ENCODE measurements at regions not wholly inside any gene's neighbourhood (a gene's known extent, or its start where the extent isn't known, plus 50 kb on each side); places are given as distances from the start of the nearest gene placed in this dataset.
"Not testable (repeated sequence)": the region's sequence is repeated elsewhere in the genome, so short reads cannot be mapped to it uniquely, and the experiment has no call there.

DNA sequence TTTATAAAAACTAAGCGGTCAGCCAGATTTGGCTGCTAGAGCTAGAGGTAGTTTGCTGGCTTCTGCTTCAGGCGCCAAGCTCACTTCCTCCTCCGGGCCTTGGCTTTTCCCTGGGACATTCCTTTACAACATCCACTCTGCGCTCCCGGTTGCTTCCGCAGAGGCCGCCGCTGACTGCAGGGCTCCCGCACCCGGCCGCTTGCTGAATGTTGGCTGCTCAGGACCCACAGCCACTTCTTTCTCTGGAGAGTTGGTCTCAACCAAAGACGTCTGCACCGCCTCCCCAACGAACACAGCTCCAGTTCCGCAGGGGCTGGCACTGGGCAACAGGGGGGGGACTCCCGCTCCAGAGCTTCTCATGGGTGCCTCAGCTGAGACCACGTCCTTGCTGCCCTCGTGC is 282.8 kb downstream of the TFAP2C start:
- H3K36me3 ChIP-seq: no peaks in the 10 kb centered on the region
- TF ChIP-seq, protein P1, sequence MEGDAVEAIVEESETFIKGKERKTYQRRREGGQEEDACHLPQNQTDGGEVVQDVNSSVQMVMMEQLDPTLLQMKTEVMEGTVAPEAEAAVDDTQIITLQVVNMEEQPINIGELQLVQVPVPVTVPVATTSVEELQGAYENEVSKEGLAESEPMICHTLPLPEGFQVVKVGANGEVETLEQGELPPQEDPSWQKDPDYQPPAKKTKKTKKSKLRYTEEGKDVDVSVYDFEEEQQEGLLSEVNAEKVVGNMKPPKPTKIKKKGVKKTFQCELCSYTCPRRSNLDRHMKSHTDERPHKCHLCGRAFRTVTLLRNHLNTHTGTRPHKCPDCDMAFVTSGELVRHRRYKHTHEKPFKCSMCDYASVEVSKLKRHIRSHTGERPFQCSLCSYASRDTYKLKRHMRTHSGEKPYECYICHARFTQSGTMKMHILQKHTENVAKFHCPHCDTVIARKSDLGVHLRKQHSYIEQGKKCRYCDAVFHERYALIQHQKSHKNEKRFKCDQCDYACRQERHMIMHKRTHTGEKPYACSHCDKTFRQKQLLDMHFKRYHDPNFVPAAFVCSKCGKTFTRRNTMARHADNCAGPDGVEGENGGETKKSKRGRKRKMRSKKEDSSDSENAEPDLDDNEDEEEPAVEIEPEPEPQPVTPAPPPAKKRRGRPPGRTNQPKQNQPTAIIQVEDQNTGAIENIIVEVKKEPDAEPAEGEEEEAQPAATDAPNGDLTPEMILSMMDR (IDR thresholded peaks at IDR 0.05): no peak
- no peaks in the 10 kb centered on the region for H3K27me3 ChIP-seq
- no peak overlapping the region for H3K4me3 ChIP-seq (ENCODE audit: low read depth in 1 of 2, low read length in 1 of 2)
- no peaks in the 10 kb centered on the region for H3K9me3 ChIP-seq
- H3K4me1 ChIP-seq (ENCODE audit: control insufficient read depth in 1 of 2, insufficient read depth in 1 of 2, low read depth in 1 of 2, low read length in 1 of 2): no peaks in the 10 kb centered on the region
- H3K27ac ChIP-seq: no peak overlapping the region

DNA sequence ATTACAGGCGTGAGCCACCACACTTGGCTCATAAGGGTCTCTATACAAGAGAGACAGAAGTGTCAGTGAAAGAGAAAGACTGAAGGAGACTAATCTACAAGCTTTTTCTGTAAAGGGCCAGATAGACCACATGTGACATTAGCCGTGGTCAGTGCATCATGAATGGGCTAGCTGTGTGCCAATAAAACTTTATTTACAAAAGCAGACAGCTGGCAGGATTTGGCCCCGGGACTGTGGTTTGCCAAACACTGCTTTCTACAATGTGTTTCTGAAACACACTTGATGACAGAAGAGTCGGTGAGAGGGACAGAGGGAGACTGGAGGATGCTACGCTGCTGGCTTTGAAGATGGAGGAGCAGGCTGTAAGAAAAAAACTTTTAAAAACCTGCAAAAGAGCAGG is 285.4 kb downstream of the TFAP2C start:
- TF ChIP-seq, protein P1 (IDR thresholded peaks at IDR 0.05): no peak
- no peak overlapping the region for H3K4me3 ChIP-seq (ENCODE audit: low read depth in 1 of 2, low read length in 1 of 2)
- no peaks in the 10 kb centered on the region for H3K9me3 ChIP-seq
- no peaks in the 10 kb centered on the region for H3K27me3 ChIP-seq
- H3K27ac ChIP-seq: no peak overlapping the region
- no peaks in the 10 kb centered on the region for H3K36me3 ChIP-seq
- H3K4me1 ChIP-seq (ENCODE audit: control insufficient read depth in 1 of 2, insufficient read depth in 1 of 2, low read depth in 1 of 2, low read length in 1 of 2): no peaks in the 10 kb centered on the region

DNA sequence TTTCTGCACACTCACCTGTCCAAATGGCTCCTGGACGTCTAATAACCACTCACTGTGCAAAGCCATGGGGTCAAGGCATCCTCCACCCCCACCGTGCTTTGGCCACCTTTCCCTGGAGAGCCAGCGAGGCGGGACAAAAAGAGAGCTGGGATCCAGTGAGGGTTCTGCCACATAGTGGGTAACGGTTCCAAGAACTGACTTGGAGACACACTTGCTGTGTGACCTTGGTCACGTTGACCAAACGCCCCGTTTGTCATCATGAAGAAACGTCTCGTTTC is 287.2 kb downstream of the TFAP2C start:
- Histone ChIP-seq H3K36me3 (no peaks in the 10 kb centered on the region), H3K4me1 (ENCODE audit: control insufficient read depth in 1 of 2, insufficient read depth in 1 of 2, low read depth in 1 of 2, low read length in 1 of 2) (no peaks in the 10 kb centered on the region), H3K27me3 (peaks cover 5% of the 10 kb centered on the region), H3K27ac (no peak overlapping the region), H3K9me3 (no peaks in the 10 kb centered on the region), H3K4me3 (ENCODE audit: low read depth in 1 of 2, low read length in 1 of 2) (no peak overlapping the region)
- TF ChIP-seq, protein P1 (IDR thresholded peaks at IDR 0.05): no peak

DNA sequence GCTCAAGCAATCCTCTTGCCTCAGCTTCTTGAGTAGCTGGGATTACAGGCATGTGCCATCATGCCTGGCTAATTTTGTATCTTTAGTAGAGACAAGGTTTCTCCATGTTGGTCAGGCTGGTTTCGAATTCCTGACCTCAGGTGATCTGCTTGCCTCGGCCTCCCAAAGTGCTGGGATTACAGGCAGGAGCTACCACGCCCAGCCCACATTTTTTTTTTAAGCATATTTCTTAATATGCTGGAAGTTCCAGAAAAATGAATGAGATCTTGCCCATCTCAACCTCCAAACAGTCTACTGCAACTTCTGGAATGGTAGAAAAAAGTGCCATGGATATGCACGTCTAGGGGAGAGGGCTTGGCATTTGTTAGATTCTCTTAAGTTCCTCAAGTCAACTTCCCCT is 290.9 kb downstream of the TFAP2C start:
- not testable (repeated sequence) for H3K4me3 ChIP-seq (ENCODE audit: low read depth in 1 of 2, low read length in 1 of 2); H3K27ac ChIP-seq; H3K9me3 ChIP-seq; H3K4me1 ChIP-seq (ENCODE audit: control insufficient read depth in 1 of 2, insufficient read depth in 1 of 2, low read depth in 1 of 2, low read length in 1 of 2); H3K36me3 ChIP-seq
- H3K27me3 ChIP-seq: peaks cover 42% of the 10 kb centered on the region

DNA sequence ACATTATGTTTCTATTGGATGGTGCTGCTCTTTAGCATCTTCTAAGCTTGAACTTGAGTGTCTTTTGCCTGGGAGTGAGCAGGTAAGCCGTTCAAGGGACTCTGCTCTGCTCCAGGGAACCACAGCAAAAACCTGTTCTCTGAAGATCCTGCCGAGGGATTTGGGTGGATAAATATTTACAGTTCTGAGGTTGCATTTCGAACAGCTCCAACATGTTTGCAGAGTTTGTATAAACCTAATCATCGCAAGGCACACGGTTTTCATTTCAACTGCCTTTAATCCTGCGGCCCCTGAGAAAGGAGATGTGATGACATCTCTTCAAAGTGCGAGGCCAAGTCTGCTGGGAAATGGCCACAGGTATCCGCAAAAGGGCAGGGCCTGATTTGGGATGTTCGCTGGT is 293.4 kb downstream of the TFAP2C start:
- Histone ChIP-seq H3K4me1 (ENCODE audit: control insufficient read depth in 1 of 2, insufficient read depth in 1 of 2, low read depth in 1 of 2, low read length in 1 of 2) (no peaks in the 10 kb centered on the region), H3K27me3 (peaks cover 67% of the 10 kb centered on the region), H3K9me3 (no peaks in the 10 kb centered on the region), H3K4me3 (ENCODE audit: low read depth in 1 of 2, low read length in 1 of 2) (no peak overlapping the region), H3K27ac (no peak overlapping the region), H3K36me3 (no peaks in the 10 kb centered on the region)
- TF ChIP-seq, protein P1 (IDR thresholded peaks at IDR 0.05): no peak

DNA sequence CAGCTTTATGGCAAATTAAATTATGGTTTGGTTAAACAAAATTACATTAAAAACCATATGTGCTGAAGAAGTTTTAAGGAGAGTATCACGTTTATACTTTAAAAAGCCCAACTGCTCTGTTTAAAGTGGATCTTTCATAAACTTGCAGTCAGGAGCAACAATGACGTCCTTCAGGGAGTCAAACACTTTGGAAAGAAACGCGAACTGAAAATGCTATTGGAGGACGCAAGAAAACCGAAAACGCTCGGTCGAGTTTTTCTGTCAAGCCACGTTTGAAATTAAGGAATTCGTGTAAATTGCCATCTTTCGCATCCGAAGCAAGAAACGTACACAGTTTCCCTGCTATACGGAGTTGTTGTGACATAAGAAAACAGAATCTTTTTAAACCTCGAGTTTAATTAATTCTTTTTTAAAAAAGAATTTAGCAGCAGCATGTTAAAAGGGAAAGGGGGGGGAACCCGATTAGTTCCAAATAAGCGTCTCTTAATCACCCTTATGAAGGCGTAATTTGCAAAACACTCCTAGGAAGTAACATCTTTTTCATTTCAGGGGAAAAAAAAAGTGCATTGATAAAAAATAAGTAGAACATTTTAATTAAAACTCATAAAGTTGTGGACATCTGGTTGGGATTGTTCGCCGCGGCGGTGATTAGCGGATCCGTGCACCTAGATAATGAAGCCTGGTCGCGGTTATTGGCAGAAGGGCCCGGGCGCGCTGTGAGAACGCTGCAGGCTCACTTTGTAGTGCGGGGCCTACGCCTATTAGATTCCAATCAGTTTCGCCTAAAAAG is 295.4 kb downstream of the TFAP2C start:
- Histone ChIP-seq H3K9me3 (no peaks in the 10 kb centered on the region), H3K4me1 (ENCODE audit: control insufficient read depth in 1 of 2, insufficient read depth in 1 of 2, low read depth in 1 of 2, low read length in 1 of 2) (no peaks in the 10 kb centered on the region), H3K36me3 (no peaks in the 10 kb centered on the region), H3K27me3 (peaks cover 87% of the 10 kb centered on the region), H3K4me3 (ENCODE audit: low read depth in 1 of 2, low read length in 1 of 2) (no peak overlapping the region), H3K27ac (no peak overlapping the region)
- TF ChIP-seq, protein P1 (IDR thresholded peaks at IDR 0.05): no peak
